ENCODE measurements at regions not wholly inside any gene's neighbourhood (a gene's known extent, or its start where the extent isn't known, plus 50 kb on each side); places are given as distances from the start of the nearest gene placed in this dataset.

GRCh38 chr2:4668381-4668780 is 965.0 kb downstream of the DCDC2C start:
- intact Hi-C loops (cut with micrococcal nuclease) = no loop called here
- Histone ChIP-seq H4K20me1 (ENCODE audit: insufficient read depth) (no peaks in the 10 kb centered on the region), H3K9me3 (ENCODE audit: control insufficient read depth in 1 of 2, insufficient read depth in 1 of 2, low read depth in 1 of 2, low read length in 2 of 2) (peaks cover 15 to 17% of the 10 kb centered on the region in 2 experiments; a peak in 3 of 4 replicates), H3K4me2 (ENCODE audit: low read length) (no peak overlapping the region), H2AFZ (ENCODE audit: low read depth, low read length, poor library complexity, severe bottlenecking) (no peak overlapping the region), H3K27ac (ENCODE audit: low read depth, low read length) (no peak overlapping the region), H3K9ac (ENCODE audit: low read length) (no peak overlapping the region), H3K9me2 (ENCODE audit: insufficient read depth) (no peaks in the 10 kb centered on the region), H3K4me3 (replicated peaks in 1 of 2; ENCODE audit: low read depth in 1 of 2, low read length in 2 of 2) (no peak overlapping the region), H3K4me1 (ENCODE audit: control insufficient read depth in 1 of 2, insufficient read depth in 2 of 2, low read length in 2 of 2) (no peaks in the 10 kb centered on the region), H3K36me3 (ENCODE audit: control insufficient read depth in 1 of 2, insufficient read depth in 2 of 2, low read length in 2 of 2) (no peaks in the 10 kb centered on the region), H3K27me3 (ENCODE audit: insufficient read depth, low read length) (no peaks in the 10 kb centered on the region), H3K79me2 (ENCODE audit: insufficient read depth, low read length) (no peaks in the 10 kb centered on the region)
- ChIA-PET POLR2A (no interaction called here), RAD21 (ENCODE audit: low non-redundant PET in 1 of 2, low total read pairs in 2 of 2, uncharacterized antibody in 2 of 2, unreplicated experiment in 2 of 2) (no interaction called here), CTCF (no interaction called here)
- no peak for TF ChIP-seq FOSL1 (IDR thresholded peaks at IDR 0.05; ENCODE audit: low read depth)
- TF ChIP-seq RAD21 (IDR thresholded peaks at IDR 0.05; ENCODE audit: low read depth) = no peak
- no peak for TF ChIP-seq TCF7L2 (IDR thresholded peaks at IDR 0.05; ENCODE audit: borderline replicate concordance, extremely low read depth, insufficient read depth, insufficient read length)
- TF ChIP-seq ZFX (IDR thresholded peaks at IDR 0.05) = no peak
- TF ChIP-seq CBX3 (IDR thresholded peaks at IDR 0.05; ENCODE audit: low read depth) = no peak
- no peak for TF ChIP-seq EGR1 (IDR thresholded peaks at IDR 0.05; ENCODE audit: low read depth)
- TF ChIP-seq REST (IDR thresholded peaks at IDR 0.05; ENCODE audit: low read depth) = no peak
- TF ChIP-seq YY1 (IDR thresholded peaks at IDR 0.05; ENCODE audit: extremely low read depth, insufficient replicate concordance, low read depth, low read length) = no peak
- no peak for TF ChIP-seq ZNF274 (IDR thresholded peaks at IDR 0.05; ENCODE audit: low read depth, low read length)
- no peak for TF ChIP-seq MAX (IDR thresholded peaks at IDR 0.05)
- TF ChIP-seq SP1 (IDR thresholded peaks at IDR 0.05; ENCODE audit: low read depth) = no peak
- no peak for TF ChIP-seq CTCF (IDR thresholded peaks at IDR 0.05 in 2 of 3, conservative IDR thresholded peaks at IDR 0.05 in 1 of 3; ENCODE audit: borderline replicate concordance in 1 of 3, insufficient read depth in 1 of 3, low read depth in 2 of 3, low read length in 2 of 3)
- no peak for TF ChIP-seq CEBPB (IDR thresholded peaks at IDR 0.05; ENCODE audit: low read depth)
- TF ChIP-seq SRF (IDR thresholded peaks at IDR 0.05; ENCODE audit: low read depth) = no peak
- no peak for TF ChIP-seq ZBTB33 (IDR thresholded peaks at IDR 0.05; ENCODE audit: extremely low read depth, insufficient replicate concordance, low read length)
- no peak for TF ChIP-seq ATF3 (IDR thresholded peaks at IDR 0.05)
- TF ChIP-seq POLR2AphosphoS5 (IDR thresholded peaks at IDR 0.05; ENCODE audit: low read depth, low read length) = no peak
- TF ChIP-seq JUND (IDR thresholded peaks at IDR 0.05) = no peak
- TF ChIP-seq POLR2A (IDR thresholded peaks at IDR 0.05; ENCODE audit: borderline replicate concordance, extremely low read depth, insufficient read depth, insufficient read length) = no peak
- no peak for TF ChIP-seq EZH2 (IDR thresholded peaks at IDR 0.05)
- DNase-seq (ENCODE audit: low read depth, low spot score) (no peak), ATAC-seq (no peak)
- no TSS peak for BruUV-seq (replicated peaks)
